H9 (cell line): ENCODE measurements at regions not wholly inside any gene's neighbourhood (a gene's known extent, or its start where the extent isn't known, plus 50 kb on each side); places are given as distances from the start of the nearest gene placed in this dataset.

Experiments used
- DNase-seq: peaks from one replicate; pipeline ENCODE4 v3.0.0-alpha.2; 2017
- H2AFZ ChIP-seq: one replicate; pipeline ENCODE4 v1.6.1; 2013; ENCODE audit warnings: mild to moderate bottlenecking, low read length, control low read depth, moderate library complexity
- H2AK5ac ChIP-seq: 2 replicates; pipeline ENCODE4 v1.6.1; 2013; ENCODE audit warnings: low read length, control low read depth, mixed read lengths; ENCODE audit not compliant: insufficient read length
- H2BK120ac ChIP-seq: one replicate; pipeline ENCODE4 v1.6.1; 2013; ENCODE audit warnings: low read depth, mild to moderate bottlenecking, low read length, control low read depth, inconsistent platforms; ENCODE audit not compliant: poor library complexity, severe bottlenecking
- H2BK12ac ChIP-seq: 2 replicates; pipeline ENCODE4 v1.6.1; 2013; ENCODE audit warnings: low read length, control low read depth, mixed read lengths, low read depth; ENCODE audit not compliant: insufficient read length
- H2BK15ac ChIP-seq: 2 replicates; pipeline ENCODE4 v1.6.1; 2013; ENCODE audit warnings: low read depth, low read length, control low read depth
- H2BK20ac ChIP-seq: one replicate; pipeline ENCODE4 v1.6.1; 2013; ENCODE audit warnings: low read depth, mild to moderate bottlenecking, low read length, control low read depth, inconsistent platforms; ENCODE audit not compliant: poor library complexity, severe bottlenecking
- H2BK5ac ChIP-seq: 2 replicates; pipeline ENCODE4 v1.6.1; 2013; ENCODE audit warnings: low read length, control low read depth, mixed read lengths; ENCODE audit not compliant: insufficient read length
- H3K14ac ChIP-seq: 2 replicates; pipeline ENCODE4 v1.6.1; 2013; ENCODE audit warnings: low read length, control low read depth; ENCODE audit not compliant: insufficient read depth
- H3K18ac ChIP-seq: 2 replicates; pipeline ENCODE4 v1.6.1; 2013; ENCODE audit warnings: low read depth, mild to moderate bottlenecking, mixed read lengths, low read length, control low read depth; ENCODE audit not compliant: insufficient read length
- H3K23ac ChIP-seq: 2 replicates; pipeline ENCODE4 v1.6.1; 2013; ENCODE audit warnings: low read length, control low read depth, mixed read lengths, low read depth; ENCODE audit not compliant: insufficient read length
- H3K23me2 ChIP-seq: 2 replicates; pipeline ENCODE4 v1.6.1; 2013; ENCODE audit warnings: low read depth, mild to moderate bottlenecking, mixed read lengths, low read length, control low read depth; ENCODE audit not compliant: insufficient read length, poor library complexity, severe bottlenecking
- H3K27ac ChIP-seq: 2 replicates; pipeline ENCODE4 v1.5.1; 2013; ENCODE audit warnings: low read length, control low read depth, mixed read lengths, low read depth; ENCODE audit not compliant: insufficient read length
- H3K27me3 ChIP-seq: 2 replicates; pipeline ENCODE4 v1.6.1; 2013; ENCODE audit warnings: low read length, control low read depth, inconsistent platforms; ENCODE audit not compliant: insufficient read depth
- H3K4ac ChIP-seq: 2 replicates; pipeline ENCODE4 v1.6.1; 2013; ENCODE audit warnings: low read depth, mild to moderate bottlenecking, control low read depth, inconsistent platforms, low read length, moderate library complexity
- H3K4me1 ChIP-seq: 2 replicates; pipeline ENCODE4 v1.6.1; 2013; ENCODE audit warnings: low read length, control low read depth, inconsistent platforms; ENCODE audit not compliant: insufficient read depth
- H3K4me2 ChIP-seq: 2 replicates; pipeline ENCODE4 v1.6.1; 2013; ENCODE audit warnings: low read length, control low read depth, mixed read lengths; ENCODE audit not compliant: insufficient read length, insufficient read depth
- H3K56ac ChIP-seq: 2 replicates; pipeline ENCODE4 v1.6.1; 2013; ENCODE audit warnings: low read depth, mild to moderate bottlenecking, mixed read lengths, low read length, control low read depth; ENCODE audit not compliant: insufficient read length
- H3K79me1 ChIP-seq: 2 replicates; pipeline ENCODE4 v1.6.1; 2013; ENCODE audit warnings: low read depth, mild to moderate bottlenecking, moderate library complexity, low read length, control low read depth, inconsistent platforms; ENCODE audit not compliant: insufficient read depth, poor library complexity, severe bottlenecking
- H3K79me2 ChIP-seq: 2 replicates; pipeline ENCODE4 v1.6.1; 2013; ENCODE audit warnings: low read length, control low read depth, inconsistent platforms; ENCODE audit not compliant: insufficient read depth
- H3K9ac ChIP-seq: 2 replicates; pipeline ENCODE4 v1.6.1; 2013; ENCODE audit warnings: low read length, control low read depth, mixed read lengths; ENCODE audit not compliant: insufficient read length; ENCODE audit errors: extremely low read depth
- H3K9me3 ChIP-seq: one replicate; pipeline ENCODE4 v1.6.1; 2013; ENCODE audit warnings: low read depth, low read length, inconsistent platforms; ENCODE audit not compliant: control insufficient read depth
- H3T11ph ChIP-seq: one replicate; pipeline ENCODE4 v1.6.1; 2013; ENCODE audit warnings: mild to moderate bottlenecking, low read length, control low read depth, inconsistent platforms
- H4K20me1 ChIP-seq: one replicate; pipeline ENCODE4 v1.6.1; 2013; ENCODE audit not compliant: control insufficient read depth, insufficient read length, insufficient read depth
- H4K5ac ChIP-seq: 2 replicates; pipeline ENCODE4 v1.6.1; 2013; ENCODE audit warnings: low read depth, mild to moderate bottlenecking, mixed read lengths, low read length, control low read depth; ENCODE audit not compliant: insufficient read length
- H4K8ac ChIP-seq: replicated peaks from 2 replicates; pipeline ENCODE4 v1.6.1; 2013; ENCODE audit warnings: low read length, control low read depth, mixed read lengths, low read depth; ENCODE audit not compliant: insufficient read length
- H4K91ac ChIP-seq: 2 replicates; pipeline ENCODE4 v1.6.1; 2013; ENCODE audit warnings: low read depth, mild to moderate bottlenecking, moderate library complexity, mixed read lengths, low read length, control low read depth; ENCODE audit not compliant: insufficient read length
- H3K27ac Mint-ChIP-seq, 3 experiments: 2 replicates in 2 of 3; 3 replicates in 1 of 3; pipeline ENCODE4 v1.8.0; 2020 to 2021; ENCODE audit warnings: mixed read lengths in 3 of 3, mild to moderate bottlenecking in 1 of 3, moderate library complexity in 1 of 3
- H3K27me3 Mint-ChIP-seq: 2 replicates; pipeline ENCODE4 v1.8.0; 2021; ENCODE audit warnings: low read depth, mild to moderate bottlenecking, moderate library complexity, mixed read lengths
- H3K36me3 Mint-ChIP-seq, 3 experiments: 2 replicates in 2 of 3; 3 replicates in 1 of 3; pipeline ENCODE4 v1.8.0; 2020 to 2021; ENCODE audit warnings: low read depth in 3 of 3, mixed read lengths in 3 of 3; ENCODE audit not compliant: insufficient read depth in 1 of 3
- H3K4me1 Mint-ChIP-seq, 2 experiments: 2 replicates each; pipeline ENCODE4 v1.8.0; 2020; ENCODE audit warnings: mixed read lengths in 2 of 2
- H3K4me3 Mint-ChIP-seq, 2 experiments: 2 replicates in 1 of 2; 3 replicates in 1 of 2; pipeline ENCODE4 v1.8.0; 2020 to 2021; ENCODE audit warnings: mild to moderate bottlenecking in 2 of 2, mixed read lengths in 2 of 2, moderate library complexity in 1 of 2
- H3K9me3 Mint-ChIP-seq, 2 experiments: 2 replicates in 1 of 2; 3 replicates in 1 of 2; pipeline ENCODE4 v1.8.0; 2020; ENCODE audit warnings: mild to moderate bottlenecking in 2 of 2, mixed read lengths in 2 of 2, moderate library complexity in 1 of 2
- CTCF ChIP-seq: fragments of 200-600 bp; sonication (generic); conservative IDR thresholded peaks from 3 replicates; pipeline ENCODE4 v1.8.0; 2021; ENCODE audit warnings: antibody characterized with exemption, mild to moderate bottlenecking
- WGBS: extraction: QIAGEN DNeasy Blood & Tissue Kit; methylation state at CpG from one replicate; pipeline ENCODE4 v1.1.7; 2013; ENCODE audit warnings: missing lambda C conversion rate, low lambda C conversion rate, mixed read lengths; ENCODE audit not compliant: insufficient read length; ENCODE audit errors: extremely low coverage; 5-methylcytosine and 5-hydroxymethylcytosine counted together

GRCh38 chr7:115585015-115585718 is 445.4 kb downstream of the TFEC start:
- Histone ChIP-seq H4K5ac (no peak overlapping the region), H3K18ac (no peak overlapping the region), H2AFZ (no peak overlapping the region), H3K23ac (no peak overlapping the region), H3K79me1 (no peaks in the 10 kb centered on the region), H3K23me2 (no peaks in the 10 kb centered on the region), H3T11ph (no peak overlapping the region), H2BK120ac (no peak overlapping the region), H3K9me3 (no peaks in the 10 kb centered on the region), H2BK5ac (no peak overlapping the region), H4K8ac (no peak overlapping the region), H2BK20ac (no peak overlapping the region), H3K4ac (no peak overlapping the region), H3K4me1 (no peaks in the 10 kb centered on the region), H3K4me2 (no peak overlapping the region), H2BK12ac (no peak overlapping the region), H3K27me3 (no peaks in the 10 kb centered on the region), H4K20me1 (no peaks in the 10 kb centered on the region), H2AK5ac (no peak overlapping the region), H3K9ac (no peak overlapping the region), H3K79me2 (no peaks in the 10 kb centered on the region), H2BK15ac (no peak overlapping the region), H4K91ac (no peak overlapping the region), H3K14ac (no peak overlapping the region), H3K56ac (no peak overlapping the region), H3K27ac (no peak overlapping the region)
- DNase-seq = no peak
- H3K36me3 Mint-ChIP-seq = peaks cover 0 to 3% (median 0%) of the 10 kb centered on the region in 3 experiments; a peak in 3 of 7 replicates
- peaks cover 0 to 3% of the 10 kb centered on the region in 2 experiments; a peak in 2 of 5 replicates for H3K9me3 Mint-ChIP-seq
- WGBS = no CpG with 5 or more reads among the region's 5 CpGs
- TF ChIP-seq CTCF = no peak
- H3K27ac Mint-ChIP-seq = no peak overlapping the region
- H3K27me3 Mint-ChIP-seq = no peaks in the 10 kb centered on the region
- H3K4me1 Mint-ChIP-seq = peaks cover 0 to 10% of the 10 kb centered on the region in 2 experiments; a peak in 2 of 4 replicates
- H3K4me3 Mint-ChIP-seq = no peak overlapping the region
